SU-DHL-6 (cell line): ENCODE measurements at regions not wholly inside any gene's neighbourhood (a gene's known extent, or its start where the extent isn't known, plus 50 kb on each side); places are given as distances from the start of the nearest gene placed in this dataset.

Experiments
- H2AFZ ChIP-seq: fragments of 200-600 bp; sonication (generic); 2 replicates; pipeline ENCODE4 v1.6.1; 2014; ENCODE audit warnings: low read depth, mild to moderate bottlenecking, moderate library complexity, mixed read lengths, antibody characterized with exemption, low read length; ENCODE audit not compliant: severe bottlenecking
- H3F3A ChIP-seq: fragments of 200-600 bp; shearing (Covaris generic); 2 replicates; pipeline ENCODE4 v1.6.0; 2016; ENCODE audit warnings: antibody characterized with exemption, mild to moderate bottlenecking; ENCODE audit not compliant: insufficient read depth
- H3K27ac ChIP-seq: fragments of 200-600 bp; sonication (generic); 2 replicates; pipeline ENCODE4 v1.5.1; 2016; ENCODE audit warnings: low read depth, mild to moderate bottlenecking, low read length, moderate library complexity, mixed read lengths
- H3K27me3 ChIP-seq: fragments of 200-600 bp; sonication (generic), shearing (Covaris generic); 2 replicates; pipeline ENCODE4 v1.6.0; 2014; ENCODE audit warnings: mild to moderate bottlenecking, low read length
- H3K36me3 ChIP-seq: fragments of 200-600 bp; sonication (generic); 2 replicates; pipeline ENCODE4 v1.6.1; 2014; ENCODE audit warnings: mild to moderate bottlenecking, low read length, mixed read lengths
- H3K4me2 ChIP-seq: fragments of 300-600, 200-600 bp; shearing (Covaris generic), sonication (generic); 2 replicates; pipeline ENCODE4 v1.6.0; 2014; ENCODE audit warnings: low read length, low read depth, mild to moderate bottlenecking; ENCODE audit not compliant: poor library complexity, severe bottlenecking
- H3K4me3 ChIP-seq: fragments of 200-600 bp; sonication (generic); 2 replicates; pipeline ENCODE4 v1.5.1; 2014; ENCODE audit warnings: antibody characterized with exemption, low read length, mild to moderate bottlenecking, mixed read lengths; ENCODE audit not compliant: insufficient read depth, poor library complexity, severe bottlenecking
- H3K79me2 ChIP-seq: fragments of 200-600 bp; sonication (generic); 2 replicates; pipeline ENCODE4 v1.6.1; 2014; ENCODE audit warnings: mild to moderate bottlenecking, low read length, moderate library complexity; ENCODE audit not compliant: insufficient read depth
- H3K9ac ChIP-seq: fragments of 200-600 bp; sonication (generic); 2 replicates; pipeline ENCODE4 v1.7.0; 2014; ENCODE audit warnings: mild to moderate bottlenecking, low read length
- H3K9me2 ChIP-seq: fragments of 200-600 bp; sonication (generic); replicated peaks from 2 replicates; pipeline ENCODE4 v1.6.1; 2014; ENCODE audit warnings: low read length; ENCODE audit not compliant: insufficient read depth
- H3K9me3 ChIP-seq: fragments of 200-600 bp; sonication (generic); 2 replicates; pipeline ENCODE4 v1.6.1; 2014; ENCODE audit warnings: low read length, mixed read lengths; ENCODE audit not compliant: insufficient read depth
- H4K20me1 ChIP-seq: fragments of 200-600 bp; sonication (generic); 2 replicates; pipeline ENCODE4 v1.6.1; 2014; ENCODE audit warnings: low read depth, mild to moderate bottlenecking, antibody characterized with exemption, low read length, moderate library complexity, mixed read lengths
- EZH2phosphoT487 ChIP-seq: fragments of 200-600 bp; sonication (generic), shearing (Covaris generic); conservative IDR thresholded peaks from 2 replicates; pipeline ENCODE4 v1.6.1; 2018; ENCODE audit warnings: mild to moderate bottlenecking, antibody characterized with exemption, low read length, moderate library complexity, mixed read lengths
- TF ChIP-seq, protein P1 (sequence below): fragments of 200-600 bp; sonication (generic); IDR thresholded peaks from one replicate; pipeline ENCODE4 v1.5.1; 2017; ENCODE audit warnings: antibody characterized with exemption, mild to moderate bottlenecking, low read length, moderate library complexity; ENCODE audit not compliant: insufficient read depth, poor library complexity, severe bottlenecking

DNA sequence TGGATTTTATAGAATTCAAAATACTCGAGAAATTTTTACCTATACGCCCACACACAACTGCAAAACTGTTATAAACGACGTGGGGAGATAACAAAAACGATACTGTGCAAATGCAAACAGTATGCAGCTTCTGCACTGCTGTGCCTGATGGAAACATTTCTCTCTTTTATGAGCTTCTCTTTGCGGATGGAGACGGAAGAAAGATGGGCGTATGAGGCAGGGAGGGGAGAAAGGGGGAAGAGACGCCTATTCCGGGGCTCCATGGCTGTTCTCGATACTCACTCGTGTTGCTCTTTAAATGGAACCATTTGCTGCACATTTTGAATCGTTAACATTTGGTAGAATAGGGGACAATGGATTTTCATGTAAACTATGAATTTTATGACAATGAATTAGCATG lies 69.1 kb upstream of the EXOC2 start:
- Histone ChIP-seq H3K9ac (no peak overlapping the region), H2AFZ (no peak overlapping the region), H3K4me2 (no peak overlapping the region), H4K20me1 (no peaks in the 10 kb centered on the region), H3K79me2 (no peaks in the 10 kb centered on the region), H3K36me3 (no peaks in the 10 kb centered on the region), H3K4me3 (no peak overlapping the region), H3K27me3 (no peaks in the 10 kb centered on the region), H3K9me3 (no peaks in the 10 kb centered on the region), H3F3A (no peaks in the 10 kb centered on the region), H3K27ac (no peak overlapping the region), H3K9me2 (no peaks in the 10 kb centered on the region)
- TF ChIP-seq, protein P1, sequence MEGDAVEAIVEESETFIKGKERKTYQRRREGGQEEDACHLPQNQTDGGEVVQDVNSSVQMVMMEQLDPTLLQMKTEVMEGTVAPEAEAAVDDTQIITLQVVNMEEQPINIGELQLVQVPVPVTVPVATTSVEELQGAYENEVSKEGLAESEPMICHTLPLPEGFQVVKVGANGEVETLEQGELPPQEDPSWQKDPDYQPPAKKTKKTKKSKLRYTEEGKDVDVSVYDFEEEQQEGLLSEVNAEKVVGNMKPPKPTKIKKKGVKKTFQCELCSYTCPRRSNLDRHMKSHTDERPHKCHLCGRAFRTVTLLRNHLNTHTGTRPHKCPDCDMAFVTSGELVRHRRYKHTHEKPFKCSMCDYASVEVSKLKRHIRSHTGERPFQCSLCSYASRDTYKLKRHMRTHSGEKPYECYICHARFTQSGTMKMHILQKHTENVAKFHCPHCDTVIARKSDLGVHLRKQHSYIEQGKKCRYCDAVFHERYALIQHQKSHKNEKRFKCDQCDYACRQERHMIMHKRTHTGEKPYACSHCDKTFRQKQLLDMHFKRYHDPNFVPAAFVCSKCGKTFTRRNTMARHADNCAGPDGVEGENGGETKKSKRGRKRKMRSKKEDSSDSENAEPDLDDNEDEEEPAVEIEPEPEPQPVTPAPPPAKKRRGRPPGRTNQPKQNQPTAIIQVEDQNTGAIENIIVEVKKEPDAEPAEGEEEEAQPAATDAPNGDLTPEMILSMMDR = no peak
- TF ChIP-seq EZH2phosphoT487 = no peak

DNA sequence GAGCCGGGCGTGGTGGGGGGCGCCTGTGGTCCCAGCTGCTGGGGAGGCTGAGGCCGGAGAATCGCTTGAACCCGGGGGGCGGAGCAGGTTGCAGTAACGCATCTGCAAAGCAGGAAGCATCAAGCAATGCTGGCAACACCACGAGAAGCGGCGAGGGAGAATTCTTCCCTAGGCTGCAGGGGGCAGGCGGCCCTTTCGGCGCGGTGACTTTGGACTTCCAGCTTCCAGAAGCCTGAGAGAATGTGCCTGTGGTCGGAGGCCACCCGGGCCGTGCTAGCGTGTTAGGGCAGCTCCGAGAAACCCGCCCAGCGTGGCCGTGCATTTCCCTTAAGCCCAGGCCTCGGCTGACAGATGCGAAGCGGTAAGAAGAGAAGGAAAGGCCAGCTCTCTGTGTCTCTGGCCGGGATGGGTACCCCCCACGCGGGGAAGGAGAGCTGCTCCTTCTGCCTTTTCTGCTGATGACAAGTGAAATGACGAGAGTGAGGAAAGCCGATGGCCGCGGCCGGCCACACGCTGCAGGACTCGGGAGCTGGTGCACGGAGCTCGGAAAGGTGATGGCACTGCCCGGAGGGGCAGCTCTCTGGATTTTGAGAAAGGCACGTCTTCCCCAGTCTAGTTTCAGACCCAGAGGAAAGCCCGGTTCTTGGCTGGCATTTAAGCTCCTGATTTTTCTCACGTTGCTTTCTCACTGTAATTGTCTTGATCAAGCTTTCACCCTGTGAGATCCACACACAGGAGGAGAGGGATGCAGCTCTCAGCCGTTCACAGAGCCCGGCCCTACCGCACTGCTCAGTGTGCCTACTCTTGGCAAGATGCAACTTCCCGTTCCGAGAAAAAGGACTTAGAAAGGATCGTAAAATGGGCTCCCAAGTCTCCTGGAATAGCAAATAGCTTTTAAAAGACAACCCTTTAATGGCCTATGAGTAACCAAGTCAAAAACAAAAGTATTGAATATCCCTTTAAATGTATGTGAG lies 68.3 kb upstream of the EXOC2 start:
- H3K4me2 ChIP-seq = no peak overlapping the region
- no peaks in the 10 kb centered on the region for H3K9me3 ChIP-seq
- no peaks in the 10 kb centered on the region for H3K36me3 ChIP-seq
- TF ChIP-seq EZH2phosphoT487 = no peak
- TF ChIP-seq, protein P1 = no peak
- H3F3A ChIP-seq = no peaks in the 10 kb centered on the region
- no peaks in the 10 kb centered on the region for H3K79me2 ChIP-seq
- H2AFZ ChIP-seq = no peak overlapping the region
- H3K4me3 ChIP-seq = no peak overlapping the region
- H3K9me2 ChIP-seq = no peaks in the 10 kb centered on the region
- no peaks in the 10 kb centered on the region for H4K20me1 ChIP-seq
- no peak overlapping the region for H3K27ac ChIP-seq
- H3K27me3 ChIP-seq = no peaks in the 10 kb centered on the region
- H3K9ac ChIP-seq = no peak overlapping the region

- Histone ChIP-seq H3K27me3 (no peaks in the 10 kb centered on the region), H3K27ac (no peak overlapping the region)
Observed at GRCh38 chr6:759729-760128, 66.8 kb upstream of the EXOC2 start.

More at GRCh38 chr6:759729-760128, 66.8 kb upstream of the EXOC2 start:
- H4K20me1 ChIP-seq = no peaks in the 10 kb centered on the region
- H3K36me3 ChIP-seq = no peaks in the 10 kb centered on the region
- no peak overlapping the region for H3K4me3 ChIP-seq
- no peak overlapping the region for H3K4me2 ChIP-seq
- no peaks in the 10 kb centered on the region for H3F3A ChIP-seq
- H2AFZ ChIP-seq = no peak overlapping the region
- no peaks in the 10 kb centered on the region for H3K79me2 ChIP-seq
- no peak for TF ChIP-seq EZH2phosphoT487
- TF ChIP-seq, protein P1 = no peak
- H3K9me3 ChIP-seq = no peaks in the 10 kb centered on the region
- H3K9me2 ChIP-seq = no peaks in the 10 kb centered on the region
- H3K9ac ChIP-seq = no peak overlapping the region
